ENCODE measurements at regions not wholly inside any gene's neighbourhood (a gene's known extent, or its start where the extent isn't known, plus 50 kb on each side); places are given as distances from the start of the nearest gene placed in this dataset.

GRCh38 chr9:103799959-103800358 is 294.1 kb upstream of the SMC2 start:
- TF ChIP-seq POLR2A (IDR thresholded peaks at IDR 0.05; ENCODE audit: low read length): no peak
- no peak for TF ChIP-seq GATA1 (IDR thresholded peaks at IDR 0.05; ENCODE audit: low read depth, low read length)

All from erythroblast (primary cell).